MM.1S (cell line): ENCODE measurements at regions not wholly inside any gene's neighbourhood (a gene's known extent, or its start where the extent isn't known, plus 50 kb on each side); places are given as distances from the start of the nearest gene placed in this dataset.

ENCODE experiments used
- EZH2phosphoT487 ChIP-seq: fragments of 300-600 bp; sonication (generic); IDR thresholded peaks from 2 replicates; pipeline ENCODE4 v1.6.1; 2018; ENCODE audit warnings: antibody characterized with exemption, low read length
- TF ChIP-seq, protein P1 (sequence below): fragments of 300-600 bp; sonication (generic); IDR thresholded peaks from 2 replicates; pipeline ENCODE4 v1.5.1; 2016; ENCODE audit warnings: antibody characterized with exemption, low read length, mixed read lengths

DNA sequence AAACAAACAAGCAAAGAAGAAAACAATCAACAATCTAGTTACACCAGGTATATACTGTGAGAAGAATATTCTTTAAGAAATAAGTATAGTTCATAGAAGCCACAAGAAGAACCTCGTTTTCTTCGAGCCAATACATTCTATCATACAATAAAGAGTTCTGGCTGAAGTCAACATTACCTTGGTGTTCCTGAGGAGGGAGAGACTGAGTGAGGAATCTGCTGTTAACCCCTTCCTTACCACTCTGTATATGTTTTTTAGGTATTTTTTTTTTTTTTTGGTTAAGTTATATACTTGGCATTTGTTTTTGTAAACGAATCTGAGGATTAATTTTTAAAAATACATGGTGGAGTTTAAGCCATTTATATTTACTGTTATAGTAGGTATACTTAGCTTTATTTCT is 412.5 kb downstream of the NUP35 start:
- TF ChIP-seq EZH2phosphoT487 = no peak
- TF ChIP-seq, protein P1, sequence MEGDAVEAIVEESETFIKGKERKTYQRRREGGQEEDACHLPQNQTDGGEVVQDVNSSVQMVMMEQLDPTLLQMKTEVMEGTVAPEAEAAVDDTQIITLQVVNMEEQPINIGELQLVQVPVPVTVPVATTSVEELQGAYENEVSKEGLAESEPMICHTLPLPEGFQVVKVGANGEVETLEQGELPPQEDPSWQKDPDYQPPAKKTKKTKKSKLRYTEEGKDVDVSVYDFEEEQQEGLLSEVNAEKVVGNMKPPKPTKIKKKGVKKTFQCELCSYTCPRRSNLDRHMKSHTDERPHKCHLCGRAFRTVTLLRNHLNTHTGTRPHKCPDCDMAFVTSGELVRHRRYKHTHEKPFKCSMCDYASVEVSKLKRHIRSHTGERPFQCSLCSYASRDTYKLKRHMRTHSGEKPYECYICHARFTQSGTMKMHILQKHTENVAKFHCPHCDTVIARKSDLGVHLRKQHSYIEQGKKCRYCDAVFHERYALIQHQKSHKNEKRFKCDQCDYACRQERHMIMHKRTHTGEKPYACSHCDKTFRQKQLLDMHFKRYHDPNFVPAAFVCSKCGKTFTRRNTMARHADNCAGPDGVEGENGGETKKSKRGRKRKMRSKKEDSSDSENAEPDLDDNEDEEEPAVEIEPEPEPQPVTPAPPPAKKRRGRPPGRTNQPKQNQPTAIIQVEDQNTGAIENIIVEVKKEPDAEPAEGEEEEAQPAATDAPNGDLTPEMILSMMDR = no peak
